ENCODE measurements at regions not wholly inside any gene's neighbourhood (a gene's known extent, or its start where the extent isn't known, plus 50 kb on each side); places are given as distances from the start of the nearest gene placed in this dataset.
A peak's percentile ranks its signal among the peaks of the same experiment; 100 is the strongest.

DNA sequence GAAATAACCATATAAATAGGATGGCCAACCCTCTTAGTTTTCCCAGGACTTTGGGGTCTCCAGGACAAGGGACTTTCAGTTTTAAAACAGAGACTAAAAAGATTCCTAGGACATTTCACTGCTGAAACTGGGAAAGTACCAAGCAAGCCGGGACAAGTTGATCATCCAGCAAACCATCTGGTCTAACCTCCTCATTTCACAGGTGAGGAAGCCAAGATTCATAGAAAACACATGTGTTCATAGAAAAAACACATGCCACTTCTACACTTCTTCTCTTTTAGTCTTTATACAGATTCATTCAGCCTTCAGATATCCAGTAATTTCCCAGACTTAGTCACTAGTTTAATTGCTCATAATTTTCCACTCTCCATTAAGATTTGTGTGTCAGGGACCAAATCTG is 165.6 kb upstream of the CCDC54 start:
- no peak for DNase-seq (ENCODE audit: low read depth, low spot score)
- in situ Hi-C loops (cut with HindIII; ENCODE audit: low sequenced_read_pairs): no loop called here
- no peak overlapping the region for H3K4me3 ChIP-seq (ENCODE audit: low read depth, low read length)
- no peak for TF ChIP-seq CTCF (IDR thresholded peaks at IDR 0.05; ENCODE audit: low read depth, low read length)

DNA sequence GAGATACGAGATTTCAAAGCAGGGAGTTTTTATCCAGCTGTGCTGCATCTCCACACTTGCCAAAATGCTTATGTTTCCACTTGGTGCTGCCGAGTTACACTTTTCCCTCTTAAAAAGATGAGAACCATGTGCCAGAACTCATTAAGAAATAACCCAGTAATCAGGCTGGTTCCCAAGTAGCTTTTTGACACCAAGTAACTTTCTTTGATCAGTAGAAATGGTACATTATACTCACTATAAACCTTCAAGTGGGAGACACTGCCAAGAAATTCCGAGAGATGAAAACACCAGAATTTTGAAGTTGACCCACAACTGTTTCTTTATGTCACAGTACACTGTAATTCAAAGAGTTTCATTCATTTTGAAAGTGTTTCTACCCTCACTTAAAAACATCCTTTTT is 164.6 kb upstream of the CCDC54 start:
- DNase-seq (ENCODE audit: low read depth, low spot score): no peak
- no peak overlapping the region for H3K4me3 ChIP-seq (ENCODE audit: low read depth, low read length)
- in situ Hi-C loops (cut with HindIII; ENCODE audit: low sequenced_read_pairs): no loop called here
- TF ChIP-seq CTCF (IDR thresholded peaks at IDR 0.05; ENCODE audit: low read depth, low read length): no peak

GRCh38 chr3:107213044-107213669 is 164.1 kb upstream of the CCDC54 start:
- H3K4me3 ChIP-seq (ENCODE audit: low read depth, low read length): no peak overlapping the region
- peak; percentile 66 for DNase-seq (ENCODE audit: low read depth, low spot score)
- no peak for TF ChIP-seq CTCF (IDR thresholded peaks at IDR 0.05; ENCODE audit: low read depth, low read length)
- in situ Hi-C loops (cut with HindIII; ENCODE audit: low sequenced_read_pairs): no loop called here

- TF ChIP-seq CTCF (IDR thresholded peaks at IDR 0.05; ENCODE audit: low read depth, low read length): no peak
- no peak for DNase-seq (ENCODE audit: low read depth, low spot score)
- in situ Hi-C loops (cut with HindIII; ENCODE audit: low sequenced_read_pairs): no loop called here
- no peak overlapping the region for H3K4me3 ChIP-seq (ENCODE audit: low read depth, low read length)
These were observed 161.0 kb upstream of the CCDC54 start for GRCh38 chr3:107216229-107216628.

GRCh38 chr3:107216711-107217110 is 160.5 kb upstream of the CCDC54 start:
- in situ Hi-C loops (cut with HindIII; ENCODE audit: low sequenced_read_pairs): no loop called here
- no peak for TF ChIP-seq CTCF (IDR thresholded peaks at IDR 0.05; ENCODE audit: low read depth, low read length)
- peak; percentile 99 for DNase-seq (ENCODE audit: low read depth, low spot score)
- no peak overlapping the region for H3K4me3 ChIP-seq (ENCODE audit: low read depth, low read length)

DNA sequence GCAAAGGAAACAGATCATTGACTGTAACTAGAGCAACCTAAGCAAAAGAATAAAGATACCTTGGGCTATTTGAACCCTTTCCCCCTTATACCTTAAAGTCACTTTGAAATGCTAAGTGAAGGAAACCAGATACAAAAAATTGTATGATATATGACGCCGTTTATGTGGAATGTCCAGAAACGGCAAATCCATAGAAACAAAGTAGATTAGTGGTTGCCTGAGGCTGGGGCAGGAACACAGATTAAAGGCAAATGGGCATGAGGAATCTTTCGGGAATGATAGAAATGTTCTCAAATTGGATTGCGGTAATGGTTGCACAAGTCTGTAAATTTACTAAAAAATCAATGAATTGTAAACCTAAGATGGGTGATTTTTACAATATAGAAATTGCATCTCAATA is 160.1 kb upstream of the CCDC54 start:
- no peak overlapping the region for H3K4me3 ChIP-seq (ENCODE audit: low read depth, low read length)
- TF ChIP-seq CTCF (IDR thresholded peaks at IDR 0.05; ENCODE audit: low read depth, low read length): no peak
- peak; percentile 96 for DNase-seq (ENCODE audit: low read depth, low spot score)
- in situ Hi-C loops (cut with HindIII; ENCODE audit: low sequenced_read_pairs): no loop called here

DNA sequence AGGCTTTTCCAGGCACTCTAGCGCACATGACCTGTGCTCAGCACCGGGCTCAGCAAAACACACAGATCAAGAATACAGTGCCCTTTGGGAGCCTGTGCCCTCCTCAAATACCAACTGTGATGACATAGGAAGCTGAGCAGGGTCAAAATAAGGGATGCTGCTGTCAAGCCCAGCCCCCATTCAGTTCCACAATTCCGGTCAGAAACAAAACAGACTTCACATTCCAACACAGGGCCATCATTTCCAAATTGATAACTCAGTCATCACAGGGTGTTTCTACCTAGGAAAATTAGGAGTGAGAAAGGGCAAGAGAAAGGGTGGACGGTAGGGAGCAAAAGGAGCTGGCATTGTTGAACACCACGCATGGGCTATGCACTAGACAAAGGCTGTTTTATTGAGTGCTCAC is 158.4 kb upstream of the CCDC54 start:
- in situ Hi-C loops (cut with HindIII; ENCODE audit: low sequenced_read_pairs): no loop called here
- no peak overlapping the region for H3K4me3 ChIP-seq (ENCODE audit: low read depth, low read length)
- TF ChIP-seq CTCF (IDR thresholded peaks at IDR 0.05; ENCODE audit: low read depth, low read length): no peak
- DNase-seq (ENCODE audit: low read depth, low spot score): no peak
